NCI-H128 (cell line): ENCODE measurements at regions not wholly inside any gene's neighbourhood (a gene's known extent, or its start where the extent isn't known, plus 50 kb on each side); places are given as distances from the start of the nearest gene placed in this dataset.
"Not testable (repeated sequence)": the region's sequence is repeated elsewhere in the genome, so short reads cannot be mapped to it uniquely, and the experiment has no call there.

ENCODE experiments used
- DNase-seq: peaks from one replicate; lab custom pipeline; 2025; ENCODE audit not compliant: unreplicated experiment; lab: John Stamatoyannopoulos, UW

- no peak for DNase-seq
These were observed 384.3 kb upstream of the ACTRT1 start for GRCh38 chrX:128436397-128437103.

GRCh38 chrX:128425546-128425945 is 373.3 kb upstream of the ACTRT1 start:
- no peak for DNase-seq

GRCh38 chrX:128408842-128409241 is 356.6 kb upstream of the ACTRT1 start:
- DNase-seq, result no peak

- no peak for DNase-seq
These were observed 344.4 kb upstream of the ACTRT1 start for GRCh38 chrX:128396601-128397000.

- not testable (repeated sequence) for DNase-seq
These were observed 331.6 kb upstream of the ACTRT1 start for GRCh38 chrX:128383846-128384245.

GRCh38 chrX:128365492-128365891 is 313.3 kb upstream of the ACTRT1 start:
- no peak for DNase-seq

GRCh38 chrX:128335671-128336070 is 283.5 kb upstream of the ACTRT1 start:
- DNase-seq, result no peak

GRCh38 chrX:128334821-128335220 is 282.6 kb upstream of the ACTRT1 start:
- DNase-seq, result no peak

GRCh38 chrX:128310912-128311311 is 258.7 kb upstream of the ACTRT1 start:
- no peak for DNase-seq

GRCh38 chrX:128309311-128309710 is 257.1 kb upstream of the ACTRT1 start:
- no peak for DNase-seq

GRCh38 chrX:128294198-128294597 is 242.0 kb upstream of the ACTRT1 start:
- no peak for DNase-seq

GRCh38 chrX:128287693-128288092 is 235.5 kb upstream of the ACTRT1 start:
- DNase-seq, result no peak

GRCh38 chrX:128250621-128251020 is 198.4 kb upstream of the ACTRT1 start:
- no peak for DNase-seq

- no peak for DNase-seq
These were observed 164.2 kb upstream of the ACTRT1 start for GRCh38 chrX:128216364-128216763.

- no peak for DNase-seq
These were observed 113.7 kb upstream of the ACTRT1 start for GRCh38 chrX:128165884-128166408.

GRCh38 chrX:128156204-128156603 is 104.0 kb upstream of the ACTRT1 start:
- no peak for DNase-seq

GRCh38 chrX:128142745-128143144 is 90.5 kb upstream of the ACTRT1 start:
- DNase-seq, result no peak

GRCh38 chrX:128106630-128107029 is 54.4 kb upstream of the ACTRT1 start:
- DNase-seq, result no peak

- DNase-seq, result no peak
These were observed 53.5 kb upstream of the ACTRT1 start for GRCh38 chrX:128105659-128106058.
